RWPE1 (cell line): ENCODE measurements at regions not wholly inside any gene's neighbourhood (a gene's known extent, or its start where the extent isn't known, plus 50 kb on each side); places are given as distances from the start of the nearest gene placed in this dataset.

ENCODE experiments used
- CTCF ChIA-PET: fragments of 350-600 bp; sonication (Branson Sonifier 250); formaldehyde crosslinking; extraction: SDS; loops from one replicate; lab custom pipeline; 2021; lab: Yijun Ruan, JAX
- POLR2A ChIA-PET: fragments of 400-600 bp; formaldehyde crosslinking; extraction: SDS; loops from one replicate; lab custom pipeline; 2020; ENCODE audit warnings: antibody characterized with exemption; ENCODE audit not compliant: low non-redundant PET; lab: Yijun Ruan, JAX
- DNase-seq: peaks from one replicate; pipeline ENCODE4 v3.0.0; 2012; ENCODE audit warnings: low spot score
- H3K27ac ChIP-seq: fragments of 450-650 bp; 2 replicates; pipeline ENCODE4 v1.5.1; 2017
- CTCF ChIP-seq: fragments of 450-650 bp; conservative IDR thresholded peaks from 2 replicates; pipeline ENCODE4 v1.5.1; 2017; ENCODE audit warnings: low read depth, mild to moderate bottlenecking

DNA sequence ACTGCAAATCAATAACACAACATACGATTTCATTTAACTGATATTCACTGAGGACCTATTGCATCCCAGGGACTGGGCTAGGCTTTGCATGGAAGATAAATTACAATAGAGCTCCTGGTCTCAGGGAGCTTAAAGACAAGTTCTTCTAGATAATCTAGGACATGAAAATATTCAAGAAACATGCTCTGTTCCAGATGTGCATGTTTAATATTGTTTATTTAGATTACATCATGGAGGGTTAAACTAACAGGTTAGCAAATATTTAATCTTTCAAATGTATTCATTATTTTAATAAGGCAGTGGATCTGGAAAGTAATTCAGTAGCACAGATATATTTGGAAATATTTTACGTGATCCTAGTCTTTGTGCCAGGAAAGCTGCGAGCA is 2430.3 kb downstream of the PCDH7 start:
- ChIA-PET POLR2A (no interaction called here), CTCF (no interaction called here)
- DNase-seq, result no peak
- no peak for TF ChIP-seq CTCF
- no peak overlapping the region for H3K27ac ChIP-seq

- POLR2A ChIA-PET, result no interaction called here
- CTCF ChIA-PET, result interaction anchor here (0.7 kb wide), 1 partner anchor 34 kb away, joined by 5 read pairs; no protein-coding TSS in a partner anchor
- DNase-seq, result no peak
- H3K27ac ChIP-seq, result no peak overlapping the region
- TF ChIP-seq CTCF, result no peak
These were observed 2440.0 kb downstream of the PCDH7 start for GRCh38 chr4:33160126-33160525.

- CTCF ChIA-PET, result no interaction called here
These were observed 2441.0 kb downstream of the PCDH7 start for GRCh38 chr4:33161202-33161601.

DNA sequence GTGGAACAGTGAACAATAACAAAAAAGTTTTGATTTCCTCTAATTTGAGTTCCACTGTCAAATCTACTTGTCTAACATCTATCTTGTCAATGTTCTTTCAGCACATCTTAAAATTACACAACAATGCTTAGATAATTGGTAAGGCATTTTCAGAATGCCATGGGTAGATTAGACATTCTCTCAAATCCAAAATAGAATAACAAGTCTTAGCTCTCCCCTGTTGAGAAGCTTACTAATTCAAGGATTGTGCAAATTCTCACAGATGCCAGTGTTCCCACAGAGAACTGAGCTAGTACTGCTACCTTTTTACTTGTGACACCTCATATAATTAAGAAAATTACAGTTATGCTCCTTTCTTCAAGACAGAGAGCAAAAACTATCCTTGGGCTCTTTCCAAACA is 2442.0 kb downstream of the PCDH7 start:
- H3K27ac ChIP-seq, result no peak overlapping the region
- CTCF ChIA-PET, result no interaction called here
- no peak for DNase-seq
- TF ChIP-seq CTCF, result no peak
- POLR2A ChIA-PET, result no interaction called here

More at GRCh38 chr4:33161202-33161601, 2441.0 kb downstream of the PCDH7 start:
- DNase-seq, result no peak
- no peak overlapping the region for H3K27ac ChIP-seq
- no peak for TF ChIP-seq CTCF
- POLR2A ChIA-PET, result no interaction called here

DNA sequence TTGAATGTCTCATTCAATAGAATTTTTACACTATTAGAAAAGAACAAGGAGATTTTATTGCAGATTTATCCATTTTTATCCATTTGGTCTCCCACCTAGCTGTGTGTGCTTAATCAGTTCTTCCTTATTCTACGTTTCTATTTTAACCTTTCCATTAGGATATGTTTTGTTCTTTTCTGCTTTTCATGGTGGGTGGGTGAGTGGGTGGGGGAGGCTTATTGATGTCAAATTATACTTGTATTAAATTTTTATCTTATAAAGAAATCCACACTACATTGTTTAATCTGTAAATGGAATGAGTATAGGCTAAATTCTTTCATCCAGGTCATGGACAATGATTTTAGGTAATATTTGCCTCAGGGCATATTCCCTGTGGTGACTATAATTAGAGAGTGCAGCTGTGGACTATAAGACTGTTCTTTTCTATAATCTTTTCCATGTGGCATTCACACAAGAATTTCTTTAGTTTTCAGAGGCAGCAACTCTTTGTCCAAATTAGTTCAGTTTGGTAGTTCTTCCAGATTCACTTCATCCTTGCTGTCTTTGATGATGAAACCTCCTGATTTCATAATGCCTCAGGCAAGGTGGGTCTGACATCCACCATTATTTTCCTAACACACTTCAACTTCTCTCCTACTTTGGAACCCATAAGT is 2451.8 kb downstream of the PCDH7 start:
- no peak overlapping the region for H3K27ac ChIP-seq
- TF ChIP-seq CTCF, result no peak
- POLR2A ChIA-PET, result no interaction called here
- CTCF ChIA-PET, result no interaction called here
- DNase-seq, result no peak

DNA sequence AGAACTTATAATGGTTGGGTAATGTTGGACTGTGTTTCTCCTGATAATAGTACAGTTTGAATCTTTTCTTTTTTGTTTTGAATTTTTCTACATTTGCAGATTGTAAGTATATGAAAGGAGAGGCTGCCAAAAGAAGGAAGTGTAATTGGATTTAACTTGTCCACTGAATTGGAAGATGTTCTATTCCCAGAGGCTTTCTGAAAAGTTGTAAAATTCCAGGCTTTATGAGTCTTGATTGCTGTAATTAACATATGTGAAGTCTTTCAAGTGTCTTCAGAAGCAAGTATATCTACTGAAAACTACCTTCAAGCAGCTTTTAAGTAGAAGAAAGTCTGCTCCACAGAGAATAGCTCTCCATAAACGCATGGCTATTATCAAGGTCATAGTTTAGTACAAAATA is 2456.4 kb downstream of the PCDH7 start:
- no peak for DNase-seq
- H3K27ac ChIP-seq, result no peak overlapping the region
- no peak for TF ChIP-seq CTCF
- ChIA-PET CTCF (no interaction called here), POLR2A (no interaction called here)
